PC-9 (cell line): ENCODE measurements at regions not wholly inside any gene's neighbourhood (a gene's known extent, or its start where the extent isn't known, plus 50 kb on each side); places are given as distances from the start of the nearest gene placed in this dataset.
A peak's percentile ranks its signal among the peaks of the same experiment; 100 is the strongest.

Experiments used
- EZH2 ChIP-seq: fragments of 200-600 bp; sonication (generic); IDR thresholded peaks from 2 replicates; pipeline ENCODE4 v1.8.0; 2017; ENCODE audit warnings: antibody characterized with exemption, low read depth
- TF ChIP-seq, protein P1 (sequence below): fragments of 200-600 bp; sonication (generic); conservative IDR thresholded peaks from 2 replicates; pipeline ENCODE4 v1.6.1; 2017; ENCODE audit warnings: mixed run types, antibody characterized with exemption, mild to moderate bottlenecking, moderate library complexity

DNA sequence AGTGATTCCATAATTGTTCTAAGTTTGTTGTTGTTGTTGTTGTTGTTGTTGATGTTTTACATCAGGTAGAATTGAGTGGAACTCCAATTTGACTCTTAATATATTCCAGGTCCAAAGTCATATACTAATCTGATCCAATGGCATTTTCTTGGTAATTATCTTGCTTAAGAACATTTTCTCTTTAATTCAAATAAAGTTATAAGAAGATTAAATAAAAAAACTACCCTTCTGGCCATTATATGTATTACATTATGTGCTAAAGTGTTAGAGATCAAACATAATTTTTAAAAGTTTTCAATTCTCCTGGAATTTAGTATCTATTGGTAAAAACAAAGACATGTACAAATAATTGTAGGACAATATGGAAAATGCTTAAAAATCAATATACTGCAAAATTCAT is 775.4 kb downstream of the LUZP2 start:
- TF ChIP-seq, protein P1, sequence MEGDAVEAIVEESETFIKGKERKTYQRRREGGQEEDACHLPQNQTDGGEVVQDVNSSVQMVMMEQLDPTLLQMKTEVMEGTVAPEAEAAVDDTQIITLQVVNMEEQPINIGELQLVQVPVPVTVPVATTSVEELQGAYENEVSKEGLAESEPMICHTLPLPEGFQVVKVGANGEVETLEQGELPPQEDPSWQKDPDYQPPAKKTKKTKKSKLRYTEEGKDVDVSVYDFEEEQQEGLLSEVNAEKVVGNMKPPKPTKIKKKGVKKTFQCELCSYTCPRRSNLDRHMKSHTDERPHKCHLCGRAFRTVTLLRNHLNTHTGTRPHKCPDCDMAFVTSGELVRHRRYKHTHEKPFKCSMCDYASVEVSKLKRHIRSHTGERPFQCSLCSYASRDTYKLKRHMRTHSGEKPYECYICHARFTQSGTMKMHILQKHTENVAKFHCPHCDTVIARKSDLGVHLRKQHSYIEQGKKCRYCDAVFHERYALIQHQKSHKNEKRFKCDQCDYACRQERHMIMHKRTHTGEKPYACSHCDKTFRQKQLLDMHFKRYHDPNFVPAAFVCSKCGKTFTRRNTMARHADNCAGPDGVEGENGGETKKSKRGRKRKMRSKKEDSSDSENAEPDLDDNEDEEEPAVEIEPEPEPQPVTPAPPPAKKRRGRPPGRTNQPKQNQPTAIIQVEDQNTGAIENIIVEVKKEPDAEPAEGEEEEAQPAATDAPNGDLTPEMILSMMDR, result peak; percentile 26; the same call in 1 of the 2 replicates
- TF ChIP-seq EZH2, result no peak
